Neural cell (in vitro differentiated cells): ENCODE measurements at regions not wholly inside any gene's neighbourhood (a gene's known extent, or its start where the extent isn't known, plus 50 kb on each side); places are given as distances from the start of the nearest gene placed in this dataset.

Source experiments
- H2AFZ ChIP-seq: fragments of 200-600, 300-800 bp; sonication (generic), shearing (Covaris generic); 2 replicates; pipeline ENCODE4 v1.6.0; 2014; ENCODE audit warnings: low read depth, mild to moderate bottlenecking, antibody characterized with exemption, low read length, moderate library complexity
- H3F3A ChIP-seq: fragments of 200-600 bp; shearing (Covaris generic); 2 replicates; pipeline ENCODE4 v1.6.1; 2016; ENCODE audit warnings: mild to moderate bottlenecking, moderate library complexity, mixed read lengths, antibody characterized with exemption, low read length; ENCODE audit not compliant: insufficient read depth, poor library complexity, severe bottlenecking
- H3K27ac ChIP-seq: fragments of 200-600, 300-800 bp; sonication (generic), shearing (Covaris generic); 2 replicates; pipeline ENCODE4 v1.5.1; 2014; ENCODE audit warnings: mild to moderate bottlenecking, low read length, moderate library complexity
- H3K27me3 ChIP-seq: fragments of 300-800, 200-600 bp; sonication (generic), shearing (Covaris generic); 2 replicates; pipeline ENCODE4 v1.6.0; 2014; ENCODE audit warnings: mild to moderate bottlenecking, low read depth, low read length, moderate library complexity; ENCODE audit not compliant: insufficient read depth
- H3K36me3 ChIP-seq: fragments of 300-800, 200-600 bp; sonication (generic), shearing (Covaris generic); 2 replicates; pipeline ENCODE4 v1.5.1; 2014; ENCODE audit warnings: mild to moderate bottlenecking, antibody characterized with exemption, low read length, moderate library complexity; ENCODE audit not compliant: insufficient read depth
- H3K4me2 ChIP-seq: fragments of 300-800, 200-600 bp; sonication (generic), shearing (Covaris generic); 2 replicates; pipeline ENCODE4 v1.6.0; 2014; ENCODE audit warnings: mild to moderate bottlenecking, low read length
- H3K4me3 ChIP-seq: fragments of 300-800, 200-600 bp; sonication (generic), shearing (Covaris generic); 2 replicates; pipeline ENCODE4 v1.5.1; 2014; ENCODE audit warnings: mild to moderate bottlenecking, low read length, moderate library complexity
- H3K79me2 ChIP-seq: fragments of 200-600 bp; shearing (Covaris generic); replicated peaks from 2 replicates; pipeline ENCODE4 v1.6.0; 2014; ENCODE audit warnings: mild to moderate bottlenecking, low read length, moderate library complexity; ENCODE audit not compliant: insufficient read depth
- H3K9ac ChIP-seq: fragments of 300-800, 200-600 bp; sonication (generic), shearing (Covaris generic); 2 replicates; pipeline ENCODE4 v1.6.1; 2016; ENCODE audit warnings: mild to moderate bottlenecking, low read length, mixed read lengths
- H3K9me2 ChIP-seq: fragments of 200-600 bp; shearing (Covaris generic); 2 replicates; pipeline ENCODE4 v1.6.1; 2016; ENCODE audit warnings: mild to moderate bottlenecking, low read length, mixed read lengths; ENCODE audit not compliant: insufficient read depth
- H3K9me3 ChIP-seq: fragments of 200-600, 300-800 bp; sonication (generic), shearing (Covaris generic); 2 replicates; pipeline ENCODE4 v1.6.1; 2016; ENCODE audit warnings: mild to moderate bottlenecking, mixed run types, low read length, moderate library complexity, mixed read lengths
- H4K20me1 ChIP-seq: fragments of 200-600 bp; shearing (Covaris generic); 2 replicates; pipeline ENCODE4 v1.6.1; 2016; ENCODE audit warnings: mild to moderate bottlenecking, mixed run types; ENCODE audit not compliant: insufficient read depth
- EP300 ChIP-seq: fragments of 450-650 bp; conservative IDR thresholded peaks from 2 replicates; pipeline ENCODE4 v1.6.1; 2014; ENCODE audit warnings: antibody characterized with exemption, mild to moderate bottlenecking, moderate library complexity; ENCODE audit not compliant: poor library complexity, severe bottlenecking
- EZH2 ChIP-seq: fragments of 200-600, 300-800 bp; shearing (Covaris generic), sonication (generic); IDR thresholded peaks from 2 replicates; pipeline ENCODE4 v1.6.1; 2014; ENCODE audit warnings: antibody characterized with exemption, low read length, borderline replicate concordance, mild to moderate bottlenecking; ENCODE audit not compliant: insufficient read depth, poor library complexity, severe bottlenecking
- MXI1 ChIP-seq: fragments of 450-650 bp; conservative IDR thresholded peaks from 2 replicates; pipeline ENCODE4 v1.6.1; 2014; ENCODE audit warnings: antibody characterized with exemption, mild to moderate bottlenecking; ENCODE audit not compliant: poor library complexity, severe bottlenecking
- POLR2AphosphoS5 ChIP-seq: IDR thresholded peaks from 2 replicates; pipeline ENCODE4 v1.6.1; 2012
- RAD21 ChIP-seq: fragments of 450-650 bp; conservative IDR thresholded peaks from 2 replicates; pipeline ENCODE4 v1.6.1; 2014; ENCODE audit warnings: antibody characterized with exemption, mild to moderate bottlenecking, moderate library complexity
- SMC3 ChIP-seq: fragments of 450-650 bp; conservative IDR thresholded peaks from 2 replicates; pipeline ENCODE4 v1.6.1; 2014; ENCODE audit warnings: antibody characterized with exemption, mild to moderate bottlenecking, moderate library complexity; ENCODE audit not compliant: poor library complexity
- TAF1 ChIP-seq: IDR thresholded peaks from 2 replicates; pipeline ENCODE4 v1.6.1; 2012; ENCODE audit warnings: low read depth
- TF ChIP-seq, protein P1 (sequence below): fragments of 450-650 bp; IDR thresholded peaks from 2 replicates; pipeline ENCODE4 v1.5.1; 2014; ENCODE audit warnings: antibody characterized with exemption, mild to moderate bottlenecking, moderate library complexity; ENCODE audit not compliant: poor library complexity, severe bottlenecking
- TF ChIP-seq, protein P2 (sequence below): IDR thresholded peaks from 2 replicates; pipeline ENCODE4 v1.6.1; 2012; ENCODE audit warnings: borderline replicate concordance

DNA sequence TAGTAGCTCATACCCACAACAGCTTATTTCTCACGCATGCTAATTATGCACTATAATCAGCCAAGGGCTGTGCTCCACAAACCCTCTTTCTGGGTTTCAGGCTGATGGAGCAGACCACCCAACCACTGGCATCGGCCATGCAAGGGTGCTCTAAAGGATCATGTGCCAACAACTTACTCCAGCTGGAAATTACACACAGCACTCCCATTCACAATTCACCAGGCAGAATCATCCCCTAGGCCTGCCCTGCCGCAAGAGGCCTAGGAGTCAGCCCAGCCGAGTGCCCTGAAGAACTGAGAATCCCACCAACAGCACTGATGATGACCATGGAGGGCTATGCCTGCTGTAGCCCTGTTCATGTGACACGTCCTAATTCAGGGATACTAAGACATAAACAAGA lies 216.2 kb upstream of the CHRNA7 start:
- Histone ChIP-seq H3K4me3 (no peak overlapping the region), H3K79me2 (no peaks in the 10 kb centered on the region), H3K36me3 (no peaks in the 10 kb centered on the region), H3K9me2 (no peaks in the 10 kb centered on the region), H3K9me3 (no peaks in the 10 kb centered on the region), H4K20me1 (no peaks in the 10 kb centered on the region), H3K27ac (no peak overlapping the region), H2AFZ (no peak overlapping the region), H3K9ac (no peak overlapping the region), H3F3A (no peaks in the 10 kb centered on the region), H3K4me2 (no peak overlapping the region), H3K27me3 (no peaks in the 10 kb centered on the region)
- no peak for TF ChIP-seq EP300

DNA sequence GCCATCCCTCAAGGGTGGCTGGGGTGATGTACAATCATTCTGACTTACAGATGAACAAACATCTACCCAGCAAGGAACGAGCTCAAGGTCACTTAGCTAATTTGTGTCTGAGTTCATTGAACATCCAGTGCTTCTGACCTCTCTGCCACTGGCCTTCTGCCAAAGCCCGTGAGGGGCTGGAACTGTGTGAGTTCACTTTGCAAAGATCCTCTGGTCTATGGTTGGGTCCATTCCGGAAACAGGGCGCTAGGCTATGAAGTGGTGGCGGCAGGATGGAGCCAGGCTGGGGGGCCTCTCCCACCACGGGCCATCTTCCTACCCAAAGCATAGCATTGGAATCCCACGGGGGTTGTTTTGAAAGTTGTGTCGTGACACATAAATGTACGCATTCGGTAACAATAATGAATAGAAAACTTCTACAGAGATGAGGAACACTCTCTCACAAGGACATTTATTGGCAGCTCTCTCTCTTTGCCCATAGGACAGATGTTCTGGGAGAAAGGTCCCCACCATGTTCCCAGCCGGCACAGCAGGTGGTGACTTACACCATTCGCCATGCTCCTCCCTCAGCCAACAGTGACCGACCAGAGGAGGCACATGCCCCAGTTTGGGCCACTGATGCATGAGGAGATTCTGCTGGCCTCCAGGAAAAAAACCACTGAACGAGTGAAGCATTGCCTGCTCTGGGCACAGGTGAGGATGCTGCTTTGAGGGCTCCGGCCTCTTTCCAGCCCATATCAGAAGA lies 214.7 kb upstream of the CHRNA7 start:
- H3K9ac ChIP-seq: no peak overlapping the region
- no peak for TF ChIP-seq SMC3
- TF ChIP-seq, protein P1, sequence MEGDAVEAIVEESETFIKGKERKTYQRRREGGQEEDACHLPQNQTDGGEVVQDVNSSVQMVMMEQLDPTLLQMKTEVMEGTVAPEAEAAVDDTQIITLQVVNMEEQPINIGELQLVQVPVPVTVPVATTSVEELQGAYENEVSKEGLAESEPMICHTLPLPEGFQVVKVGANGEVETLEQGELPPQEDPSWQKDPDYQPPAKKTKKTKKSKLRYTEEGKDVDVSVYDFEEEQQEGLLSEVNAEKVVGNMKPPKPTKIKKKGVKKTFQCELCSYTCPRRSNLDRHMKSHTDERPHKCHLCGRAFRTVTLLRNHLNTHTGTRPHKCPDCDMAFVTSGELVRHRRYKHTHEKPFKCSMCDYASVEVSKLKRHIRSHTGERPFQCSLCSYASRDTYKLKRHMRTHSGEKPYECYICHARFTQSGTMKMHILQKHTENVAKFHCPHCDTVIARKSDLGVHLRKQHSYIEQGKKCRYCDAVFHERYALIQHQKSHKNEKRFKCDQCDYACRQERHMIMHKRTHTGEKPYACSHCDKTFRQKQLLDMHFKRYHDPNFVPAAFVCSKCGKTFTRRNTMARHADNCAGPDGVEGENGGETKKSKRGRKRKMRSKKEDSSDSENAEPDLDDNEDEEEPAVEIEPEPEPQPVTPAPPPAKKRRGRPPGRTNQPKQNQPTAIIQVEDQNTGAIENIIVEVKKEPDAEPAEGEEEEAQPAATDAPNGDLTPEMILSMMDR: no peak
- no peak for TF ChIP-seq POLR2AphosphoS5
- no peak for TF ChIP-seq TAF1
- no peak for TF ChIP-seq MXI1
- TF ChIP-seq RAD21: no peak
- no peak for TF ChIP-seq EP300
- TF ChIP-seq, protein P2, sequence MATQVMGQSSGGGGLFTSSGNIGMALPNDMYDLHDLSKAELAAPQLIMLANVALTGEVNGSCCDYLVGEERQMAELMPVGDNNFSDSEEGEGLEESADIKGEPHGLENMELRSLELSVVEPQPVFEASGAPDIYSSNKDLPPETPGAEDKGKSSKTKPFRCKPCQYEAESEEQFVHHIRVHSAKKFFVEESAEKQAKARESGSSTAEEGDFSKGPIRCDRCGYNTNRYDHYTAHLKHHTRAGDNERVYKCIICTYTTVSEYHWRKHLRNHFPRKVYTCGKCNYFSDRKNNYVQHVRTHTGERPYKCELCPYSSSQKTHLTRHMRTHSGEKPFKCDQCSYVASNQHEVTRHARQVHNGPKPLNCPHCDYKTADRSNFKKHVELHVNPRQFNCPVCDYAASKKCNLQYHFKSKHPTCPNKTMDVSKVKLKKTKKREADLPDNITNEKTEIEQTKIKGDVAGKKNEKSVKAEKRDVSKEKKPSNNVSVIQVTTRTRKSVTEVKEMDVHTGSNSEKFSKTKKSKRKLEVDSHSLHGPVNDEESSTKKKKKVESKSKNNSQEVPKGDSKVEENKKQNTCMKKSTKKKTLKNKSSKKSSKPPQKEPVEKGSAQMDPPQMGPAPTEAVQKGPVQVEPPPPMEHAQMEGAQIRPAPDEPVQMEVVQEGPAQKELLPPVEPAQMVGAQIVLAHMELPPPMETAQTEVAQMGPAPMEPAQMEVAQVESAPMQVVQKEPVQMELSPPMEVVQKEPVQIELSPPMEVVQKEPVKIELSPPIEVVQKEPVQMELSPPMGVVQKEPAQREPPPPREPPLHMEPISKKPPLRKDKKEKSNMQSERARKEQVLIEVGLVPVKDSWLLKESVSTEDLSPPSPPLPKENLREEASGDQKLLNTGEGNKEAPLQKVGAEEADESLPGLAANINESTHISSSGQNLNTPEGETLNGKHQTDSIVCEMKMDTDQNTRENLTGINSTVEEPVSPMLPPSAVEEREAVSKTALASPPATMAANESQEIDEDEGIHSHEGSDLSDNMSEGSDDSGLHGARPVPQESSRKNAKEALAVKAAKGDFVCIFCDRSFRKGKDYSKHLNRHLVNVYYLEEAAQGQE: no peak
- TF ChIP-seq EZH2: no peak
- H3K9me2 ChIP-seq: no peaks in the 10 kb centered on the region
- no peaks in the 10 kb centered on the region for H3K27me3 ChIP-seq
- no peaks in the 10 kb centered on the region for H3K36me3 ChIP-seq
- H3K9me3 ChIP-seq: no peaks in the 10 kb centered on the region
- no peak overlapping the region for H3K4me2 ChIP-seq
- H3F3A ChIP-seq: no peaks in the 10 kb centered on the region
- H3K4me3 ChIP-seq: no peak overlapping the region
- no peak overlapping the region for H3K27ac ChIP-seq
- H2AFZ ChIP-seq: no peak overlapping the region
- no peaks in the 10 kb centered on the region for H4K20me1 ChIP-seq
- no peaks in the 10 kb centered on the region for H3K79me2 ChIP-seq

DNA sequence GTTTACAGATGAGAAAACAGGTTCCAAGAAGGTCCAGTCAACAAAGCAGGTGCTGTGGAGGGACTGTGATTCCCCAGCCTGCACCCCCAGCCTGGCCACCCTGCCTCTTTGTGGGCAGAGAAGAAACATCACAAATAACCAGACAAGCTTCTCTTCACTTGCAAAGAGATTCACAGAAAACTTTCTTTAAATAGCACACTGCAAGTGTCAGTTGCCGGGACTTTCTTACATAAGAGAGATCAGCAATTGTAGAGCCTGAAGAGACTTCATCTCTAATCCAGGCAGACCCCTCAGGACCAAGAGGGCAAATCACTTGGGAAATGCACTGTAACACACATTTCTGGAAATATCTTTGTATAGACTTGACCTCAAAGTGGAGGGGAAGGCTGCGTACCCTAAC lies 207.9 kb upstream of the CHRNA7 start:
- Histone ChIP-seq H3K9ac (no peak overlapping the region), H3K9me3 (no peaks in the 10 kb centered on the region), H3K9me2 (no peaks in the 10 kb centered on the region), H3K79me2 (no peaks in the 10 kb centered on the region), H3K27ac (no peak overlapping the region), H3K4me2 (no peak overlapping the region), H3K36me3 (no peaks in the 10 kb centered on the region), H3K4me3 (no peak overlapping the region), H4K20me1 (no peaks in the 10 kb centered on the region), H3K27me3 (no peaks in the 10 kb centered on the region), H3F3A (no peaks in the 10 kb centered on the region), H2AFZ (no peak overlapping the region)
- TF ChIP-seq EZH2: no peak
- no peak for TF ChIP-seq MXI1
- TF ChIP-seq, protein P2: no peak
- TF ChIP-seq SMC3: no peak
- no peak for TF ChIP-seq TAF1
- TF ChIP-seq EP300: no peak
- no peak for TF ChIP-seq POLR2AphosphoS5
- TF ChIP-seq RAD21: no peak
- TF ChIP-seq, protein P1: no peak
